HG02973 (cell line): ENCODE measurements at regions not wholly inside any gene's neighbourhood (a gene's known extent, or its start where the extent isn't known, plus 50 kb on each side); places are given as distances from the start of the nearest gene placed in this dataset.
"Not testable (repeated sequence)": the region's sequence is repeated elsewhere in the genome, so short reads cannot be mapped to it uniquely, and the experiment has no call there.

Experiments used
- ATAC-seq: cut with Tn5 transposase; IDR thresholded peaks from one replicate; pipeline ENCODE4 v1.9.1; 2021; ENCODE audit warnings: moderate library complexity; ENCODE audit not compliant: unreplicated experiment

GRCh38 chr5:62142351-62142750 lies 163.7 kb upstream of the KIF2A start:
- no peak for ATAC-seq

GRCh38 chr5:62143268-62144229 lies 162.5 kb upstream of the KIF2A start:
- ATAC-seq = no peak

GRCh38 chr5:62144401-62145022 lies 161.5 kb upstream of the KIF2A start:
- ATAC-seq = no peak

GRCh38 chr5:62149879-62150278 lies 156.1 kb upstream of the KIF2A start:
- no peak for ATAC-seq

- ATAC-seq = no peak
These were observed 153.5 kb upstream of the KIF2A start for GRCh38 chr5:62152394-62153087.

- ATAC-seq = no peak
These were observed 151.2 kb upstream of the KIF2A start for GRCh38 chr5:62154758-62155157.

- no peak for ATAC-seq
These were observed 150.0 kb upstream of the KIF2A start for GRCh38 chr5:62155988-62156387.

- no peak for ATAC-seq
These were observed 138.4 kb upstream of the KIF2A start for GRCh38 chr5:62167561-62168057.

GRCh38 chr5:62168506-62169281 lies 137.3 kb upstream of the KIF2A start:
- ATAC-seq = no peak

GRCh38 chr5:62178258-62178657 lies 127.7 kb upstream of the KIF2A start:
- ATAC-seq = no peak

GRCh38 chr5:62182802-62183201 lies 123.2 kb upstream of the KIF2A start:
- no peak for ATAC-seq

- no peak for ATAC-seq
These were observed 122.3 kb upstream of the KIF2A start for GRCh38 chr5:62183727-62184126.

- ATAC-seq = no peak
These were observed 121.6 kb upstream of the KIF2A start for GRCh38 chr5:62184444-62184843.

- no peak for ATAC-seq
These were observed 115.8 kb upstream of the KIF2A start for GRCh38 chr5:62190173-62190572.

GRCh38 chr5:62190931-62191330 lies 115.1 kb upstream of the KIF2A start:
- ATAC-seq = no peak

- no peak for ATAC-seq
These were observed 113.0 kb upstream of the KIF2A start for GRCh38 chr5:62192958-62193357.

- ATAC-seq = not testable (repeated sequence)
These were observed 109.5 kb upstream of the KIF2A start for GRCh38 chr5:62196532-62196931.

GRCh38 chr5:62197697-62198096 lies 108.3 kb upstream of the KIF2A start:
- no peak for ATAC-seq

- ATAC-seq = no peak
These were observed 107.6 kb upstream of the KIF2A start for GRCh38 chr5:62198421-62198820.

- no peak for ATAC-seq
These were observed 106.0 kb upstream of the KIF2A start for GRCh38 chr5:62199792-62200716.
